Keratinocyte (primary cell): ENCODE measurements at regions not wholly inside any gene's neighbourhood (a gene's known extent, or its start where the extent isn't known, plus 50 kb on each side); places are given as distances from the start of the nearest gene placed in this dataset.

Experiments used
- EZH2 ChIP-seq: IDR thresholded peaks from one replicate; pipeline ENCODE4 v1.6.1; 2012; ENCODE audit warnings: inconsistent platforms, mild to moderate bottlenecking, low read length, moderate library complexity
- TF ChIP-seq, protein P1 (sequence below), 3 experiments: IDR thresholded peaks in 1 of 3; conservative IDR thresholded peaks in 1 of 3; optimal IDR thresholded peaks in 1 of 3; 2 replicates in 2 of 3; 3 replicates in 1 of 3; pipeline versions ENCODE3 to v1.5.1; 2011; ENCODE audit warnings: low read length in 3 of 3, mild to moderate bottlenecking in 3 of 3, moderate library complexity in 2 of 3, control low read depth in 1 of 3, inconsistent platforms in 1 of 3; ENCODE audit not compliant: insufficient read depth in 2 of 3; ENCODE audit errors: extremely low read depth in 1 of 3

GRCh38 chr4:117137145-117137544 lies 51.8 kb upstream of the TRAM1L1 start:
- no peak for TF ChIP-seq EZH2
- TF ChIP-seq, protein P1, sequence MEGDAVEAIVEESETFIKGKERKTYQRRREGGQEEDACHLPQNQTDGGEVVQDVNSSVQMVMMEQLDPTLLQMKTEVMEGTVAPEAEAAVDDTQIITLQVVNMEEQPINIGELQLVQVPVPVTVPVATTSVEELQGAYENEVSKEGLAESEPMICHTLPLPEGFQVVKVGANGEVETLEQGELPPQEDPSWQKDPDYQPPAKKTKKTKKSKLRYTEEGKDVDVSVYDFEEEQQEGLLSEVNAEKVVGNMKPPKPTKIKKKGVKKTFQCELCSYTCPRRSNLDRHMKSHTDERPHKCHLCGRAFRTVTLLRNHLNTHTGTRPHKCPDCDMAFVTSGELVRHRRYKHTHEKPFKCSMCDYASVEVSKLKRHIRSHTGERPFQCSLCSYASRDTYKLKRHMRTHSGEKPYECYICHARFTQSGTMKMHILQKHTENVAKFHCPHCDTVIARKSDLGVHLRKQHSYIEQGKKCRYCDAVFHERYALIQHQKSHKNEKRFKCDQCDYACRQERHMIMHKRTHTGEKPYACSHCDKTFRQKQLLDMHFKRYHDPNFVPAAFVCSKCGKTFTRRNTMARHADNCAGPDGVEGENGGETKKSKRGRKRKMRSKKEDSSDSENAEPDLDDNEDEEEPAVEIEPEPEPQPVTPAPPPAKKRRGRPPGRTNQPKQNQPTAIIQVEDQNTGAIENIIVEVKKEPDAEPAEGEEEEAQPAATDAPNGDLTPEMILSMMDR (optimal IDR thresholded peaks at IDR 0.05 in 1 of 3, IDR thresholded peaks at IDR 0.05 in 1 of 3, conservative IDR thresholded peaks at IDR 0.05 in 1 of 3; ENCODE audit: extremely low read depth in 1 of 3, insufficient read depth in 2 of 3, low read length in 3 of 3), result no peak
